HEK293 (cell line): ENCODE measurements at regions not wholly inside any gene's neighbourhood (a gene's known extent, or its start where the extent isn't known, plus 50 kb on each side); places are given as distances from the start of the nearest gene placed in this dataset.

Experiments
- KLF9 ChIP-seq: fragments of 450-650 bp; formaldehyde crosslinking; IDR thresholded peaks from 2 replicates; pipeline ENCODE4 v1.5.1; 2016; ENCODE audit warnings: missing biosample characterization, missing genetic modification characterization, low read depth
- ZFP3 ChIP-seq: fragments of 450-650 bp; formaldehyde crosslinking; IDR thresholded peaks from 2 replicates; pipeline ENCODE4 v1.5.1; 2016; ENCODE audit warnings: low read depth, missing biosample characterization, missing genetic modification characterization
- ZNF221 ChIP-seq: fragments of 450-650 bp; formaldehyde crosslinking; IDR thresholded peaks from 2 replicates; pipeline ENCODE4 v1.5.1; 2017; ENCODE audit warnings: missing biosample characterization, missing genetic modification characterization, borderline replicate concordance
- TF ChIP-seq, protein P1 (sequence below): IDR thresholded peaks from 2 replicates; pipeline ENCODE4 v1.6.1; 2011; ENCODE audit warnings: mild to moderate bottlenecking, low read depth, low read length, borderline replicate concordance
- TF ChIP-seq, protein P2 (sequence below): fragments of 450-650 bp; formaldehyde crosslinking; IDR thresholded peaks from 2 replicates; pipeline ENCODE4 v1.5.1; 2016; ENCODE audit warnings: missing biosample characterization, missing genetic modification characterization

DNA sequence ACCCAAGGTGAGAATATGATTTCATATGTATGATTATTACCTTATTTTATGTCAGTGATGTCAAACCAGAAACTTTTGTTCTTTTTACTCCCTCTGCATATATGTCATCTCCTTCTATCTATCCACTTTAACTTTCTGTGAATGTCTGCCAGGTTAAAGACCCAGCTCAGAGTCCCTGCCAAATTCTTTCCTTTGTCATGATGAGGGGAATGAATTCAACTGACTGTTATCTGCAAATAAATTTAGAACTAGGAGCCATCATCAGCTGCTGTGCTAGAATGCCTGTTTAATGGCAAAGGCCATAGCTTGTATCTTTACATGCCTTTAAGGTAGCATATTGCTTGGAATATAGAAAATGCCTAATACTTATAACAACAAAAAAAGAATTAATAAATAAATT, 815.6 kb upstream of the NEGR1 start:
- TF ChIP-seq ZFP3 (tag by site-specific recombination) (no peak), ZNF221 (tag by site-specific recombination) (no peak), KLF9 (tag by site-specific recombination) (no peak)
- TF ChIP-seq, protein P1, sequence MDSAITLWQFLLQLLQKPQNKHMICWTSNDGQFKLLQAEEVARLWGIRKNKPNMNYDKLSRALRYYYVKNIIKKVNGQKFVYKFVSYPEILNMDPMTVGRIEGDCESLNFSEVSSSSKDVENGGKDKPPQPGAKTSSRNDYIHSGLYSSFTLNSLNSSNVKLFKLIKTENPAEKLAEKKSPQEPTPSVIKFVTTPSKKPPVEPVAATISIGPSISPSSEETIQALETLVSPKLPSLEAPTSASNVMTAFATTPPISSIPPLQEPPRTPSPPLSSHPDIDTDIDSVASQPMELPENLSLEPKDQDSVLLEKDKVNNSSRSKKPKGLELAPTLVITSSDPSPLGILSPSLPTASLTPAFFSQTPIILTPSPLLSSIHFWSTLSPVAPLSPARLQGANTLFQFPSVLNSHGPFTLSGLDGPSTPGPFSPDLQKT, result no peak
- TF ChIP-seq, protein P2, sequence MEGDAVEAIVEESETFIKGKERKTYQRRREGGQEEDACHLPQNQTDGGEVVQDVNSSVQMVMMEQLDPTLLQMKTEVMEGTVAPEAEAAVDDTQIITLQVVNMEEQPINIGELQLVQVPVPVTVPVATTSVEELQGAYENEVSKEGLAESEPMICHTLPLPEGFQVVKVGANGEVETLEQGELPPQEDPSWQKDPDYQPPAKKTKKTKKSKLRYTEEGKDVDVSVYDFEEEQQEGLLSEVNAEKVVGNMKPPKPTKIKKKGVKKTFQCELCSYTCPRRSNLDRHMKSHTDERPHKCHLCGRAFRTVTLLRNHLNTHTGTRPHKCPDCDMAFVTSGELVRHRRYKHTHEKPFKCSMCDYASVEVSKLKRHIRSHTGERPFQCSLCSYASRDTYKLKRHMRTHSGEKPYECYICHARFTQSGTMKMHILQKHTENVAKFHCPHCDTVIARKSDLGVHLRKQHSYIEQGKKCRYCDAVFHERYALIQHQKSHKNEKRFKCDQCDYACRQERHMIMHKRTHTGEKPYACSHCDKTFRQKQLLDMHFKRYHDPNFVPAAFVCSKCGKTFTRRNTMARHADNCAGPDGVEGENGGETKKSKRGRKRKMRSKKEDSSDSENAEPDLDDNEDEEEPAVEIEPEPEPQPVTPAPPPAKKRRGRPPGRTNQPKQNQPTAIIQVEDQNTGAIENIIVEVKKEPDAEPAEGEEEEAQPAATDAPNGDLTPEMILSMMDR (tag by site-specific recombination), result no peak
